Astrocyte of the cerebellum (primary cell): ENCODE measurements at regions not wholly inside any gene's neighbourhood (a gene's known extent, or its start where the extent isn't known, plus 50 kb on each side); places are given as distances from the start of the nearest gene placed in this dataset.

Source experiments
- DNase-seq: peaks from one replicate; pipeline ENCODE4 v3.0.0-alpha.2; 2011; ENCODE audit warnings: low read depth
- H3K4me3 ChIP-seq: 2 replicates; pipeline ENCODE4 v1.5.1; 2011; ENCODE audit warnings: mild to moderate bottlenecking, low read depth, low read length, moderate library complexity
- CTCF ChIP-seq: IDR thresholded peaks from 2 replicates; pipeline ENCODE4 v1.5.1; 2012; ENCODE audit warnings: low read length, low read depth, moderate library complexity, mild to moderate bottlenecking; ENCODE audit errors: missing control alignments
- in situ Hi-C: cut with HindIII; loops from 2 replicates; pipeline ENCODE4 v1.10.0; 2017; ENCODE audit warnings: low sequenced_read_pairs

- DNase-seq = no peak
- no peak overlapping the region for H3K4me3 ChIP-seq
- no peak for TF ChIP-seq CTCF
- in situ Hi-C loops = no loop called here
Observed at GRCh38 chr17:33598797-33599196, 305.7 kb upstream of the ASIC2 start.

GRCh38 chr17:33602981-33603380, 309.9 kb upstream of the ASIC2 start:
- in situ Hi-C loops = no loop called here
- no peak for DNase-seq
- TF ChIP-seq CTCF = no peak
- no peak overlapping the region for H3K4me3 ChIP-seq

- DNase-seq = no peak
- TF ChIP-seq CTCF = no peak
- in situ Hi-C loops = no loop called here
- H3K4me3 ChIP-seq = no peak overlapping the region
Observed at GRCh38 chr17:33603789-33604188, 310.7 kb upstream of the ASIC2 start.

DNA sequence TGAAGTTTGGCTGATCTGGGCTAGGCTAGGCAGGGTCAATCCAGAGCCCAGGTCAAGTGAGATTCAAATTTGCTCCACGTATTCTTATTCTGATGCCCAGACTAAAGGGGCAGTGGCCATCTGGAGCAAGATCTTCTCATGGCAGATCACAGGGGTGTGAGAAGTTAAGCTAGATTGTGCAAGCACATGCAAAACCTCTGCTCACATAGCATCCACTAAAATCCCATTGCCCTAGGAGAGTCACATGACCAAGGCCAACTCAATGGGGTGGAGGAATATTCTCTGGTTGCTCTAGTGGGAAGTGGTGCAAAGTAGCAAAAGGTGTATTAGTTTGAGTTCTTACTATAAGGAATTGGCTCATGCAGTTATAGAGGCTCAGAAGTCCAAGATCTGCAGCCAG, 318.4 kb upstream of the ASIC2 start:
- no peak overlapping the region for H3K4me3 ChIP-seq
- in situ Hi-C loops = no loop called here
- no peak for DNase-seq
- no peak for TF ChIP-seq CTCF

DNA sequence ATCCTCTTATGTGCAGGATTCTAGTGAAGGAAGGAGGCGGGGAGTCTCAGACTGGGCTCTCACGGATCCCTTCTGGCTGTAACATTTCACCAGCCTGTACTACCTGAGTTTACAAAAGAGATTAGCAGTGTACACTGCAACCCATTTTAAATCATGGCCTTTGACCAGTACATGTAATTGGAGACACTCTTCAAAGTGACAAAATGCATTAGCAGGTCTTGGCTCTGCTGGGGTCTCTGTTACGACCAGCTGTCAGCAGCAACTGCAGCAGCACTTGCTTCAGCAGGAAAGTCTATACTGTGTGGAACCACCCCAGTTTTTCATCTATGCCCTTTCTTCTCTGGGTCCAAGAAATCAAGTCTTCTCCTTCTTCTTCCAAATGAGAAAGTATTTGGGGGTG, 322.8 kb upstream of the ASIC2 start:
- DNase-seq = no peak
- TF ChIP-seq CTCF = no peak
- in situ Hi-C loops = no loop called here
- no peak overlapping the region for H3K4me3 ChIP-seq

GRCh38 chr17:33623841-33624240, 330.7 kb upstream of the ASIC2 start:
- TF ChIP-seq CTCF = no peak
- H3K4me3 ChIP-seq = no peak overlapping the region
- DNase-seq = no peak
- in situ Hi-C loops = loop anchor here (5.0 kb wide), 1 partner anchor 62 kb away; no protein-coding TSS in a partner anchor
